Activated CD8-positive, alpha-beta T cell treated with anti-CD3 and anti-CD28 coated beads, Interleukin-2, amount 10 ng/mL, durations not matched to agents 7 days and 5 days (primary cell): ENCODE measurements at regions not wholly inside any gene's neighbourhood (a gene's known extent, or its start where the extent isn't known, plus 50 kb on each side); places are given as distances from the start of the nearest gene placed in this dataset.
"Not testable (repeated sequence)": the region's sequence is repeated elsewhere in the genome, so short reads cannot be mapped to it uniquely, and the experiment has no call there.

Experiments
- ATAC-seq: fragments of 150-1000 bp; cut with Tn5 transposase; one replicate; pipeline ENCODE4 v1.10.0; 2021; ENCODE audit warnings: moderate library complexity
- CTCF ChIA-PET: fragments of 350-600 bp; sonication (Branson Sonifier 250); formaldehyde crosslinking; loops from one replicate; lab custom pipeline; 2021; ENCODE audit warnings: antibody characterized with exemption; lab: Charles Lee
- POLR2A ChIA-PET: fragments of 350-600 bp; sonication (Branson Sonifier 250); formaldehyde crosslinking; loops from one replicate; lab custom pipeline; 2021; ENCODE audit warnings: antibody characterized with exemption; lab: Charles Lee
- DNase-seq: peaks from one replicate; pipeline ENCODE4 v3.0.0-alpha.2; 2020
- H3K27ac Mint-ChIP-seq: one replicate; pipeline ENCODE4 v1.8.0; 2021; ENCODE audit warnings: mild to moderate bottlenecking, mixed read lengths
- H3K27me3 Mint-ChIP-seq: one replicate; pipeline ENCODE4 v1.8.0; 2021; ENCODE audit warnings: low read depth, mixed read lengths
- H3K36me3 Mint-ChIP-seq: one replicate; pipeline ENCODE4 v1.8.0; 2021; ENCODE audit warnings: low read depth, mixed read lengths
- H3K4me1 Mint-ChIP-seq: one replicate; pipeline ENCODE4 v1.8.0; 2021; ENCODE audit warnings: low read depth, mixed read lengths
- H3K4me3 Mint-ChIP-seq: one replicate; pipeline ENCODE4 v1.8.0; 2021; ENCODE audit warnings: mild to moderate bottlenecking, mixed read lengths
- H3K9me3 Mint-ChIP-seq: one replicate; pipeline ENCODE4 v1.8.0; 2022; ENCODE audit warnings: mixed read lengths; ENCODE audit not compliant: insufficient read depth

- Mint-ChIP-seq H3K4me1 (no peaks in the 10 kb centered on the region), H3K4me3 (no peak overlapping the region), H3K27me3 (no peaks in the 10 kb centered on the region), H3K36me3 (no peaks in the 10 kb centered on the region), H3K9me3 (no peaks in the 10 kb centered on the region), H3K27ac (no peak overlapping the region)
- POLR2A ChIA-PET: no interaction called here
- CTCF ChIA-PET: no interaction called here
- no peak for DNase-seq
- ATAC-seq: no peak
Measured at GRCh38 chr6:168926306-168926705, 327.3 kb downstream of the THBS2 start.

- H3K27me3 Mint-ChIP-seq: no peaks in the 10 kb centered on the region
- H3K4me1 Mint-ChIP-seq: no peaks in the 10 kb centered on the region
- no peaks in the 10 kb centered on the region for H3K9me3 Mint-ChIP-seq
- ATAC-seq (no peak), DNase-seq (no peak)
- ChIA-PET CTCF (no interaction called here), POLR2A (no interaction called here)
- no peaks in the 10 kb centered on the region for H3K36me3 Mint-ChIP-seq
- H3K27ac Mint-ChIP-seq: no peak overlapping the region
- H3K4me3 Mint-ChIP-seq: no peak overlapping the region
Measured at GRCh38 chr6:168925671-168926070, 328.0 kb downstream of the THBS2 start.

GRCh38 chr6:168923171-168923570 is 330.5 kb downstream of the THBS2 start:
- DNase-seq: no peak

GRCh38 chr6:168922436-168922835 is 331.2 kb downstream of the THBS2 start:
- no peaks in the 10 kb centered on the region for H3K4me1 Mint-ChIP-seq
- DNase-seq (no peak), ATAC-seq (no peak)
- H3K9me3 Mint-ChIP-seq: no peaks in the 10 kb centered on the region
- POLR2A ChIA-PET: no interaction called here
- CTCF ChIA-PET: no interaction called here
- no peak overlapping the region for H3K27ac Mint-ChIP-seq
- H3K36me3 Mint-ChIP-seq: no peaks in the 10 kb centered on the region
- H3K27me3 Mint-ChIP-seq: no peaks in the 10 kb centered on the region
- H3K4me3 Mint-ChIP-seq: no peak overlapping the region

More at GRCh38 chr6:168923171-168923570, 330.5 kb downstream of the THBS2 start:
- Mint-ChIP-seq H3K27me3 (no peaks in the 10 kb centered on the region), H3K27ac (no peak overlapping the region), H3K36me3 (no peaks in the 10 kb centered on the region), H3K4me1 (no peaks in the 10 kb centered on the region), H3K9me3 (no peaks in the 10 kb centered on the region), H3K4me3 (no peak overlapping the region)
- ChIA-PET CTCF (no interaction called here), POLR2A (no interaction called here)
- ATAC-seq: no peak

DNA sequence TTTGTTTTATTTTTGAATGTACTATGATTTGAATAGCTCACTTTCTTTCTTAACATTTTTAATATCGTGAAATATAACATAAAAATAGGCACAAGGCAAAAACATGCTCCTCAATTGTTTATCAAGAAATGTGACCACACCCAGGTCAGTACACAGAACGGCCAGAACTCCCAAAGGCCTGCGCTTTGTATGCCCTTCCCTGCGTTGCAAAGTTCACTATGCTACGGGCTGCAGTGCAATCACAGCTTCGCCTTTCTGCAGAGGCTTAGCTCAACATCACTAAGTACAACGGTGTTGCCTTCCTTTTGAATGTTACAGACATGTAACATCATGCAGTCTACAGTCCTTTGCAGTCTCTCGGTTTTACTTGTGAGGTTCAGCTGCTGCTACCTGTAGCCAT is 333.4 kb downstream of the THBS2 start:
- H3K4me3 Mint-ChIP-seq: no peak overlapping the region

DNA sequence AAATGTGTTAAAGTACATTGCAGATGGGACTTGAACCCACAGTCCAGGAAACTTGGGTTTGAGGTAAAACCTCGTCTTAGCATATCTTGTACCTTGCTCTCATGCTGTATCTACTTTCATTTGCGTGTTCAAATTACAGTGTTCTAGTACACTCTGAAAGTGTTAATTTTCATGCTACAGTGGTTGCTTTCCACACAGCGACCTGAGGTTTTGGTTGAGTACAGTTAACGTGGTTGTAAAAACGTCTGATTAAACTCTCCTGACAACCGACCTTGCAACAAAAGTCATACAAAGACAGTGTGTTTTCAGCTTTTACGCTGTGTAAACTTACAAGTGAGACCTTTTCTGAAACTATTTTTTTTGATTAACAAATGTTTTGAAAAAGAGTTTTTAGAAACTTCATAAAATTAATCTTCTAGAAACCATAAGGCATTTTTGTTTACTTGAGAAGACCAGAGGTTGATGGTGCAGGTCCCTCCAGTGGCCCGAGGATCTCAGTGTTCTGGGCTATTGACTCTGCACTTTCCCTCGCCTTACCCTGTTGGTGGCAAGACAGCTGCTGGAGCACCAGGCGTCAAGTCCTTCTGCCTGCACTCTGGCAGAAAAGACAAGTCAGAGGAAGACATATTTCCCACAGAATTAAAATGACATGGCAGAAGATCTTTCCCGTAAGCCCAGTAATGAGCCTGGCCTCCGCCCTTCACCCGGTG is 334.0 kb downstream of the THBS2 start:
- ATAC-seq (no peak), DNase-seq (no peak)
- Mint-ChIP-seq H3K4me3 (no peak overlapping the region), H3K4me1 (no peaks in the 10 kb centered on the region), H3K27me3 (no peaks in the 10 kb centered on the region), H3K36me3 (no peaks in the 10 kb centered on the region), H3K27ac (no peak overlapping the region), H3K9me3 (no peaks in the 10 kb centered on the region)
- ChIA-PET CTCF (no interaction called here), POLR2A (no interaction called here)

More for the DNA sequence above, 333.4 kb downstream of the THBS2 start:
- H3K27ac Mint-ChIP-seq: no peak overlapping the region
- no peaks in the 10 kb centered on the region for H3K4me1 Mint-ChIP-seq
- no peaks in the 10 kb centered on the region for H3K9me3 Mint-ChIP-seq
- CTCF ChIA-PET: no interaction called here
- H3K36me3 Mint-ChIP-seq: no peaks in the 10 kb centered on the region
- ATAC-seq (no peak), DNase-seq (no peak)
- POLR2A ChIA-PET: no interaction called here
- H3K27me3 Mint-ChIP-seq: no peaks in the 10 kb centered on the region

GRCh38 chr6:168916576-168917211 is 337.0 kb downstream of the THBS2 start:
- CTCF ChIA-PET: no interaction called here
- POLR2A ChIA-PET: no interaction called here
- no peaks in the 10 kb centered on the region for H3K9me3 Mint-ChIP-seq

DNA sequence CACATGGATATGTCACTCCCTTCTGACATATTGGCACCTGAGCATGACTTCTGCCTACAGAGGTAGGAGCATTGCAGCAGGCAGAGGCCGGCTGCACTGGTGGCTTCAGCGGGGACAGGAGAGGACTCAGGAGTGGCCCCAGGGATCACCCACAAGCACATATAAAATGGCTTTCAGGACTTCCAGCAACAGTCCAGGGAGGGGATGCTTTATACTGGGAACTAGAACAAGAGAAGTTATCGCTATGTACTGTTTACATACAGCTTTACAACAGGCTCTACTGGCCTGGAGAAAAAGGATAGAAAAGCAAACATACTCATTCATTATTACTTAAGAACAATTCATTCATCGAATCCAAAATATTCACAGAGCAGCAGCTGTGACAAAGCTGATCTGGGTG is 337.8 kb downstream of the THBS2 start:
- Mint-ChIP-seq H3K27me3 (no peaks in the 10 kb centered on the region), H3K9me3 (no peaks in the 10 kb centered on the region), H3K27ac (no peak overlapping the region), H3K36me3 (no peaks in the 10 kb centered on the region), H3K4me1 (no peaks in the 10 kb centered on the region), H3K4me3 (no peak overlapping the region)
- CTCF ChIA-PET: no interaction called here
- ATAC-seq (no peak), DNase-seq (no peak)
- POLR2A ChIA-PET: no interaction called here

More at GRCh38 chr6:168916576-168917211, 337.0 kb downstream of the THBS2 start:
- Mint-ChIP-seq H3K4me3 (no peak overlapping the region), H3K4me1 (no peaks in the 10 kb centered on the region), H3K27ac (no peak overlapping the region), H3K27me3 (no peaks in the 10 kb centered on the region), H3K36me3 (no peaks in the 10 kb centered on the region)
- DNase-seq: no peak
- no peak for ATAC-seq

DNA sequence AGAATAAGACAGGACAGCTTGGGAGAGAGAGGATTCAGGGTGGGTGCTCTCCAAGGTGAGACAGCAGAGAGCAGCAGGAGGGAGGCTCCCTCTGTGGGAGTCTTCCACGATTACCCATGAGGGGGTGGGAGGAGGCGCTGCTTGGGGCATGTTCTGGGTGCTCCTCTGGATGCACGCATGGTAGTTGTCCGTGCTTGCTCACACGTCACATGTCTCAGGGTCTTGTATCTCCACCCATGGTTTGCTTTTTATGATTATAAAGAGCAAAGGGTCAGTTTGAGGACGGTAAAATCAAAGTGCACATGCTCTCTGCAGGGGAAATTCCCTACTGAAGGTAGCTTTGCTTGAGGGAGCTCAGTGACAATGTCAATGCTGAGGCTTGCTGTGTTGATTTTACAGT is 338.4 kb downstream of the THBS2 start:
- H3K36me3 Mint-ChIP-seq: no peaks in the 10 kb centered on the region
- DNase-seq (no peak), ATAC-seq (no peak)
- H3K4me1 Mint-ChIP-seq: no peaks in the 10 kb centered on the region
- POLR2A ChIA-PET: no interaction called here
- no peaks in the 10 kb centered on the region for H3K9me3 Mint-ChIP-seq
- no peak overlapping the region for H3K4me3 Mint-ChIP-seq
- no peak overlapping the region for H3K27ac Mint-ChIP-seq
- CTCF ChIA-PET: no interaction called here
- H3K27me3 Mint-ChIP-seq: no peaks in the 10 kb centered on the region

- H3K4me1 Mint-ChIP-seq: no peaks in the 10 kb centered on the region
- H3K27me3 Mint-ChIP-seq: no peaks in the 10 kb centered on the region
- H3K9me3 Mint-ChIP-seq: no peaks in the 10 kb centered on the region
- no peak for DNase-seq
- ChIA-PET POLR2A (no interaction called here), CTCF (no interaction called here)
- H3K4me3 Mint-ChIP-seq: no peak overlapping the region
- H3K27ac Mint-ChIP-seq: no peak overlapping the region
- H3K36me3 Mint-ChIP-seq: no peaks in the 10 kb centered on the region
- no peak for ATAC-seq
Measured at GRCh38 chr6:168913866-168914469, 339.7 kb downstream of the THBS2 start.

GRCh38 chr6:168913231-168913865 is 340.3 kb downstream of the THBS2 start:
- H3K4me1 Mint-ChIP-seq, H3K9me3 Mint-ChIP-seq, H3K4me3 Mint-ChIP-seq, CTCF ChIA-PET, H3K36me3 Mint-ChIP-seq, ATAC-seq, H3K27ac Mint-ChIP-seq, DNase-seq, POLR2A ChIA-PET, H3K27me3 Mint-ChIP-seq: not testable (repeated sequence)

DNA sequence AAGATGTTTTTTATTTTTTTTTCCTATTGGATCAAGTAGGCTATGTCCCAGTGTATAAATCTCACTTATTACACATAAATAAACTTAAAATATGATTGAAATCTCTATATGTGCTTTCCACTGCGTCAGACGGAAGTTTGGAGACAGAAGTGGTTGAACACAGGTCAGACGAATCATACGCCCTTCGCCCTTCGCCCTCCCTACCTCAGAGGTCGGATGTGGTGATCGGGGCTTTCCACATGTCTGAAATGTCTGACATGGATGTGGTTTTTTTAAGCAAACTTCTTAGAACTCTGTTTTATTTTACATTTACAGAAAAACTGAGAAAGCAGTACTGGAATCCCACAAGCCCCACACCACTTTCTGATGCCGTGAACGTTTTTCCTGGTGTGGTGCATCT is 344.4 kb downstream of the THBS2 start:
- Mint-ChIP-seq H3K36me3 (no peaks in the 10 kb centered on the region), H3K4me1 (peaks cover 2% of the 10 kb centered on the region), H3K4me3 (no peak overlapping the region), H3K9me3 (no peaks in the 10 kb centered on the region), H3K27ac (no peak overlapping the region), H3K27me3 (no peaks in the 10 kb centered on the region)
- CTCF ChIA-PET: no interaction called here
- DNase-seq (no peak), ATAC-seq (no peak)
- POLR2A ChIA-PET: no interaction called here
